DND-41 (cell line): ENCODE measurements at regions not wholly inside any gene's neighbourhood (a gene's known extent, or its start where the extent isn't known, plus 50 kb on each side); places are given as distances from the start of the nearest gene placed in this dataset.

Experiments used
- ATAC-seq: fragments of 200-7000 bp; cut with Tn5 transposase; 3 replicates; pipeline ENCODE4 v1.9.1; 2021; ENCODE audit warnings: low read depth; ENCODE audit not compliant: insufficient read depth
- DNase-seq: peaks from one replicate; pipeline ENCODE4 v3.0.0-alpha.2; 2020
- H2AFZ ChIP-seq: 2 replicates; pipeline ENCODE4 v1.6.0; 2012; ENCODE audit warnings: low read depth, low read length
- H3K27ac ChIP-seq: 2 replicates; pipeline ENCODE4 v1.5.1; 2012; ENCODE audit warnings: low read length, inconsistent platforms
- H3K27me3 ChIP-seq: fragments of 200-600 bp; sonication (generic); 2 replicates; pipeline ENCODE4 v1.6.0; 2012; ENCODE audit warnings: low read length, mild to moderate bottlenecking, inconsistent platforms; ENCODE audit not compliant: insufficient read depth, poor library complexity
- H3K36me3 ChIP-seq: 2 replicates; pipeline ENCODE4 v1.5.1; 2012; ENCODE audit warnings: low read length, inconsistent platforms; ENCODE audit not compliant: insufficient read depth
- H3K4me1 ChIP-seq: 2 replicates; pipeline ENCODE4 v1.5.1; 2012; ENCODE audit warnings: mild to moderate bottlenecking, low read length; ENCODE audit not compliant: insufficient read depth
- H3K4me2 ChIP-seq: 2 replicates; pipeline ENCODE4 v1.6.0; 2012; ENCODE audit warnings: mild to moderate bottlenecking, moderate library complexity, low read length, inconsistent platforms; ENCODE audit not compliant: insufficient read depth
- H3K4me3 ChIP-seq, 2 experiments: fragments of 200-600 bp in 1 of 2; shearing (Covaris generic) in 1 of 2; 2 replicates each; pipeline ENCODE4 v1.5.1; 2012 to 2016; ENCODE audit warnings: inconsistent platforms in 2 of 2, low read length in 2 of 2, mild to moderate bottlenecking in 2 of 2, low read depth in 1 of 2, moderate library complexity in 1 of 2
- H3K79me2 ChIP-seq: 2 replicates; pipeline ENCODE4 v1.6.0; 2012; ENCODE audit warnings: low read length, inconsistent platforms; ENCODE audit not compliant: insufficient read depth
- H3K9ac ChIP-seq: 2 replicates; pipeline ENCODE4 v1.6.0; 2012; ENCODE audit warnings: low read depth, mild to moderate bottlenecking, inconsistent platforms, low read length, moderate library complexity
- H3K9me3 ChIP-seq: 2 replicates; pipeline ENCODE4 v1.5.1; 2012; ENCODE audit warnings: low read length, moderate library complexity, mild to moderate bottlenecking, inconsistent platforms; ENCODE audit not compliant: insufficient read depth, severe bottlenecking
- H4K20me1 ChIP-seq: 2 replicates; pipeline ENCODE4 v1.6.0; 2012; ENCODE audit warnings: low read length; ENCODE audit not compliant: insufficient read depth
- CTCF ChIP-seq: IDR thresholded peaks from 2 replicates; pipeline ENCODE4 v1.5.1; 2012; ENCODE audit warnings: borderline replicate concordance, low read length, moderate library complexity, mild to moderate bottlenecking; ENCODE audit not compliant: poor library complexity, severe bottlenecking; ENCODE audit errors: extremely low read depth
- EZH2 ChIP-seq: IDR thresholded peaks from 3 replicates; pipeline ENCODE4 v1.6.1; 2012; ENCODE audit warnings: borderline replicate concordance, low read depth, mild to moderate bottlenecking, moderate library complexity, low read length, inconsistent platforms; ENCODE audit not compliant: severe bottlenecking

GRCh38 chr13:74620308-74620707 is 486.1 kb upstream of the KLF12 start:
- TF ChIP-seq EZH2 (no peak), CTCF (no peak)
- no peaks in the 10 kb centered on the region for H3K79me2 ChIP-seq
- no peak overlapping the region for H3K27ac ChIP-seq
- no peak for DNase-seq
- ATAC-seq: no peak
- H3K9ac ChIP-seq: no peak overlapping the region
- H2AFZ ChIP-seq: no peak overlapping the region
- H4K20me1 ChIP-seq: no peaks in the 10 kb centered on the region
- H3K9me3 ChIP-seq: no peaks in the 10 kb centered on the region
- H3K4me1 ChIP-seq: no peaks in the 10 kb centered on the region
- H3K4me3 ChIP-seq: no peak overlapping the region
- H3K36me3 ChIP-seq: no peaks in the 10 kb centered on the region
- H3K4me2 ChIP-seq: no peak overlapping the region
- H3K27me3 ChIP-seq: no peaks in the 10 kb centered on the region

- Histone ChIP-seq H2AFZ (no peak overlapping the region), H3K27ac (no peak overlapping the region), H3K4me3 (no peak overlapping the region), H3K79me2 (no peaks in the 10 kb centered on the region), H3K27me3 (no peaks in the 10 kb centered on the region), H3K36me3 (no peaks in the 10 kb centered on the region), H4K20me1 (no peaks in the 10 kb centered on the region), H3K9me3 (no peaks in the 10 kb centered on the region), H3K4me1 (no peaks in the 10 kb centered on the region), H3K4me2 (no peak overlapping the region), H3K9ac (no peak overlapping the region)
- DNase-seq: no peak
- TF ChIP-seq EZH2: no peak
- TF ChIP-seq CTCF: no peak
- ATAC-seq: no peak
These were observed 463.3 kb upstream of the KLF12 start for GRCh38 chr13:74597526-74597925.

- H3K36me3 ChIP-seq: no peaks in the 10 kb centered on the region
- no peak for TF ChIP-seq CTCF
- TF ChIP-seq EZH2: no peak
- no peaks in the 10 kb centered on the region for H4K20me1 ChIP-seq
- no peaks in the 10 kb centered on the region for H3K27me3 ChIP-seq
- DNase-seq: no peak
- H3K4me2 ChIP-seq: no peak overlapping the region
- no peaks in the 10 kb centered on the region for H3K4me1 ChIP-seq
- H2AFZ ChIP-seq: no peak overlapping the region
- no peak overlapping the region for H3K27ac ChIP-seq
- no peaks in the 10 kb centered on the region for H3K9me3 ChIP-seq
- ATAC-seq: no peak
- H3K79me2 ChIP-seq: no peaks in the 10 kb centered on the region
- H3K4me3 ChIP-seq: no peak overlapping the region
- H3K9ac ChIP-seq: no peak overlapping the region
These were observed 462.5 kb upstream of the KLF12 start for GRCh38 chr13:74596691-74597090.

GRCh38 chr13:74593688-74594087 is 459.5 kb upstream of the KLF12 start:
- Histone ChIP-seq H4K20me1 (no peaks in the 10 kb centered on the region), H2AFZ (no peak overlapping the region), H3K79me2 (no peaks in the 10 kb centered on the region), H3K27ac (no peak overlapping the region), H3K4me2 (no peak overlapping the region), H3K4me1 (no peaks in the 10 kb centered on the region), H3K36me3 (no peaks in the 10 kb centered on the region), H3K9me3 (no peaks in the 10 kb centered on the region), H3K4me3 (no peak overlapping the region), H3K9ac (no peak overlapping the region), H3K27me3 (no peaks in the 10 kb centered on the region)
- no peak for TF ChIP-seq CTCF
- TF ChIP-seq EZH2: no peak
- ATAC-seq: no peak
- DNase-seq: no peak
